Ammon's horn (tissue), 1 donor: ENCODE measurements at regions not wholly inside any gene's neighbourhood (a gene's known extent, or its start where the extent isn't known, plus 50 kb on each side); places are given as distances from the start of the nearest gene placed in this dataset.

Experiments
- DNase-seq: peaks from one replicate; pipeline ENCODE4 v3.0.0-alpha.2; 2016; ENCODE audit warnings: low spot score

DNA sequence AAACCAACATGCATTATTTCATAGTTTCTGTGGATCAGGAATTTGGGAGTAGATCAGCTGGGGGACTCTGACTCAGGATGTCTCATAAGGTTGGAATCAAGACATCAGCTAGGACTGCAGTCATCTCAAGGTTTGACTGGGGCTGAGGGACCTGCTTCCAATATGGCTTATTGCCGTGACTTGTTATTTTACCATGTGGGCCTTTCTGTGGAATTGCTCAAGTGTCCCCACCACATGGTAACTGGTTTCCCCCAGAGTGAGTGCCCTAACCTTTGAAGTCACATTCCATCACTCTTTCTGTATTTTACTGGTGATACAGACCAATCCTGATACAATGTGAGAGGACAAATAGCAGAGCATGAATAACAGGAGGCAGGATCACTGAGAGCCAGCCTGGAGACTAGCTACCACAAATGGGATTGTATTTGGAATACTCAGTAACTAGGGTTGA, 70.2 kb upstream of the ELL2 start:
- DNase-seq = no peak

DNA sequence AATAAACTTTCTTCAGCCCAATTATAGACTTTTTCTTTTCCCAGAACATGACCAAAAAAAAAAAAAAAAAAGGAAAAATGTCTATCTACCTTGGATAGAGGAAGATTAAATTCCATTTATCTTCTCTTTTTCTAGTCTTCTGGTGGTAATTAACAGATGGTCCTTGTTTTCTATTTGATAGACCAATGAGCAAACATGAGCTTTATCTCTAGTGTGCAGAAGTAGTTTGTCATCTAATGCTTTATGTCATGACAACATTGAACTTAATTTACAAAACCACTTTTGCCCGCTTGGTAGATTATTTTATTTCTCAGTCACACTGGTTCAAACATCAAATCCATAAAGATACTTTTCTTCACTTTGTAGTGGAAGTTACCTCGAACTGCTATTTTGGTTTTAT, 69.5 kb upstream of the ELL2 start:
- DNase-seq = no peak

GRCh38 chr5:96026406-96027041, 64.9 kb upstream of the ELL2 start:
- DNase-seq = no peak

DNA sequence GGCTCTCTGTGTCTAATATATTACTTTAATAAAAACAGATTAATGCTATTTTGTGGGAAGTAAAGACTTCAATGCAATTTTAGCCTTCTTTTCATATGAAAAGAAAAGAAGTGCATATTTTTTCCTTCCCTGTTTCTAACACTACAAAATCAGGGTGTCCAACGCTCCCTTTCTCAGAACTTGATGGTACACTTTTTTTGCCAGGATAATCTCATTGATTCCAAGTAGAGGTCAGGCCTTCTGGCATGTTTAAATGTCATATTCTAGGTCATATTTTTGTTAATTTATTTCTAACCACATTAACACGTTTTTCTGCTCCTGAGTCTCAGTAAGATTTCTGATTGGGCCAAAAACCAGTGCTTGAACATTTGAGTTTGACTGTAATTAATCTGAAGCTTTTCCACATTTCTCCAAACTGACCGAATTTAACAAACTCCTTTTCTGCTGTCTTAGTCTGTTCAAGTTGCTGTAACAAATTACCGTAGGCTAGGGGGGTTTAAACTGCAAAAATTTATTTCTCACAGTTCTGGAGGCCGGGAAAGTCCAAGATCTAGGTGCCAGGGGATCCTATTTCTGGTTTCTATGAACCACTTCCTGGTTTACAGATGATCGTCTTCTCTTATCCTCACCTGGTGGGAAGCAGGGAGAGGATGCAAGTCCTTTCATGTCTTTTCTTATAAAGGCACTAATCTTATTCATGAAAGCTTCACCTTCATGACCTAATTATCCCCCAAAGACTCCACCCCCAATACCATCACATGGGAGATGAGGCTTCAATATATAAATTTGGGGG, 63.2 kb upstream of the ELL2 start:
- DNase-seq = no peak

DNA sequence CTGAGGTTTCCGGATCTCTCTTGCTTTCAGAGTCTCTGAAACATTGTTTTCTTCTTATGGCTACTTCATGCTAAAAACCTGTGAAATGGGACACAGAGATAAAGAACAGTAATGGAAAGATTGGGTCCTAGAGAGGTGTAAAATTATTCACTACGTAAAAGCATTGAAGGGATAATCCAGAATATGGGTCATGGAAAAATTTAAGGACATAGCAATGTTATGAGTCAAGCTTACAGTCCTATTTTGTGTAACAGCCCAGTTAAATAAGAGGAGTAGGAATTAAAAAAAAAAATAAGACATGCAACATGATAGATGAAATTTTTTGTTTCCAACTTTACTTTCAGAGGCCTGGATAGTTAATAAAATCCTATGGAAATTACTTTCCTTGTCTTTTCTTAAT, 61.9 kb upstream of the ELL2 start:
- no peak for DNase-seq

- DNase-seq = no peak
These were observed 61.3 kb upstream of the ELL2 start for GRCh38 chr5:96022971-96023370.

GRCh38 chr5:96017951-96018350, 56.3 kb upstream of the ELL2 start:
- DNase-seq = no peak

DNA sequence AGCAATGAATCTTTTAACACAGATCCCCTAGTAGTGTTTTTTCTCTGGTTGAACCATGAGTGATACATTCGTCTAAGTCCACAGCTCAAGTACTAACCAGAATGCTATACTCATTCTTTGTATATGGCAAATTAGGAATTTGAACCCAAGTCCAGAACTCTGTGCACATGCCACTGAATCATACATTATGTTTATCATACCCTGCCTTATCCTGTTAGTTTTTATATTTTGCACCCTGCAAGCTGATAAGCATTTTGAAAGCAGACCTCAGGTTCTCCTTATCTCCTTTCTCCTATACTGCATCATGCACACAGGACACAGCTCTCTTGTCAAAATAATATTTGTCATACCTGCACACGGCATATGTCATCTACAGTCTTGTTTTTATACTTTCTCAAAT, 54.6 kb upstream of the ELL2 start:
- no peak for DNase-seq

GRCh38 chr5:96015709-96016108, 54.1 kb upstream of the ELL2 start:
- no peak for DNase-seq

DNA sequence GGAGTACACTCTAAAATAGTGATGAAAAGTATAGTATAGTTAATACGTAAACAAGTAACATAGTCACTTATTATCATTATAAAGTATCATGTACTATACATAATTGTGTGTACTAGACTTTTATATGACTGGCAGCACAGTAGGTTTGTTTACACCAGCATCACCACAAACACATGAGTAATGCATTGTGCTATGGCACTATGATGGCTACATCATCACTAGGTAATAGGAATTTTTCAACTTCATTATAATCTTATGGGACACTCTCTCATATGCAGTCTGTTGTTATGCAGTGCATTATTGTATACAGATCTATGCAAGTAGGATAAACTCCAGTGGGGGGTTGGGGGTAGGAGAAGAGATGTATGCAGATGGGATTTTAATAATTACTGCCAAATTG, 52.7 kb upstream of the ELL2 start:
- no peak for DNase-seq

GRCh38 chr5:96013254-96013653, 51.6 kb upstream of the ELL2 start:
- no peak for DNase-seq

DNA sequence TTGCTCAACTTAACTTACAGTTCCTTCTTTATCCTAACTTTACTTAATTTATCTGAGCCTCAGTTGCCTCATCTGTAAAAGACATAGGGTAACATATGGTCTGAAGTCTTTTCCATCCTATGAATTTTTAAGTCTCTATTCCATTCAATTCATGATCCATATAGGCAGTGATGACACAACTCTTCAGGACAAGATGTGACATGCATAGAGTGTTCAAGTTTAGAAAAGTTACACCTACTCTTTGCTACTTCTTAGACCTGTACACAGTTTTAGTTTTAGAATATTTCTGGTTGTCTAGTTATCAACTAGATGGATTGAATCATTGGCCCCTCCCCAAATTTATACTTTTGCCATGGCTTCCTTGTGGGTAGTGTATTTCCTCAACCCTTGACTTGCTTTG, 50.7 kb upstream of the ELL2 start:
- no peak for DNase-seq
